Activated naive CD8-positive, alpha-beta T cell treated with anti-CD3 and anti-CD28 coated beads, Interleukin-2, amount 50 U/mL, for 24 hours (primary cell): ENCODE measurements at regions not wholly inside any gene's neighbourhood (a gene's known extent, or its start where the extent isn't known, plus 50 kb on each side); places are given as distances from the start of the nearest gene placed in this dataset.

Experiments
- ATAC-seq: fragments of 150-1000 bp; cut with Tn5 transposase; one replicate; pipeline ENCODE4 v1.10.0; 2021
- DNase-seq: peaks from one replicate; pipeline ENCODE4 v3.0.0; 2021
- H3K27ac Mint-ChIP-seq: one replicate; pipeline ENCODE4 v1.8.0; 2021; ENCODE audit warnings: mild to moderate bottlenecking, mixed read lengths
- H3K27me3 Mint-ChIP-seq: one replicate; pipeline ENCODE4 v1.8.0; 2021; ENCODE audit warnings: mixed read lengths
- H3K36me3 Mint-ChIP-seq: one replicate; pipeline ENCODE4 v1.8.0; 2021; ENCODE audit warnings: low read depth, mixed read lengths
- H3K4me1 Mint-ChIP-seq: one replicate; pipeline ENCODE4 v1.8.0; 2021; ENCODE audit warnings: mixed read lengths
- H3K4me3 Mint-ChIP-seq: one replicate; pipeline ENCODE4 v1.8.0; 2021; ENCODE audit warnings: mild to moderate bottlenecking, moderate library complexity, mixed read lengths
- H3K9me3 Mint-ChIP-seq: one replicate; pipeline ENCODE4 v1.8.0; 2021; ENCODE audit warnings: mixed read lengths

DNA sequence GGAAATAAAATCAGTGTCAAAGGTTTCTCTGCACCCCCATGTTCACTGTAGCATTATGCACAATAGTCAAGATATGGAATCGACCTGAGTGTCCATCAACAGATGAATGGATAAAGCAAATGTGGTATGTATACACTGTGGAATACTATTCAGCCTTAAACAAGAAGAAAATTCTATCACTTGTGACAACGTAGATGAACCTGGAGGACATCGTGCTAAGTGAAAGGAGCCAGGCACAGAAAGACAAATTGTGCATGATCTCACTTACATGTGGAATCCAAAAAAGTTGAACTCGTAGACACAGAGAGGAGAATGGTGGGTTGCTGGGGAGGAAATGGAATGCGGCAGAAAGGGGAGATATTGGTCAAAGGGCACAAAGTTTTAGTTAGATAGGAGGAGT lies 136.3 kb upstream of the ESR1 start:
- no peak overlapping the region for H3K4me3 Mint-ChIP-seq
- H3K4me1 Mint-ChIP-seq = peaks cover 2% of the 10 kb centered on the region
- no peaks in the 10 kb centered on the region for H3K9me3 Mint-ChIP-seq
- peaks cover 3% of the 10 kb centered on the region for H3K27me3 Mint-ChIP-seq
- ATAC-seq (no peak), DNase-seq (no peak)
- no peaks in the 10 kb centered on the region for H3K36me3 Mint-ChIP-seq
- H3K27ac Mint-ChIP-seq = no peak overlapping the region

DNA sequence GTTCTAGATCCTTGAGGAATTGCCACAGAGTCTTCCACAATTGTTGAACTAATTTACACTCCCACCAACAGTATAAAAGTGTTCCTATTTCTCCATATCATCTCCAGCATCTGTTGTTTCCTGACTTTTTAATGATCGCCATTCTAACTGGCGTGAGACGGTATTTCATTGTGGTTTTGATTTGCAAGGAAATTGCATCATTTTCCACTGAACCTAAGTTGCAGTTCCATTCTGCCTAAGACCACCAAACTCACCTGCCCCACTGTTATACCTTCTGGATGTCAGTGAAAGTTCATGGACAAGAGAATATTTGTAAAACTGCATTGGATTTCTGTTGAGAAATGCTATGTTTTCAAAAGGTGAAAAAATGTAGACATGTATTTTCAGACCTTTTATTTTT lies 132.9 kb upstream of the ESR1 start:
- H3K36me3 Mint-ChIP-seq = no peaks in the 10 kb centered on the region
- ATAC-seq (no peak), DNase-seq (no peak)
- no peaks in the 10 kb centered on the region for H3K9me3 Mint-ChIP-seq
- peaks cover 4% of the 10 kb centered on the region for H3K27me3 Mint-ChIP-seq
- H3K4me1 Mint-ChIP-seq = peaks cover 11% of the 10 kb centered on the region
- no peak overlapping the region for H3K4me3 Mint-ChIP-seq
- H3K27ac Mint-ChIP-seq = no peak overlapping the region

- DNase-seq = peak; percentile 52
- Mint-ChIP-seq H3K9me3 (no peaks in the 10 kb centered on the region), H3K4me3 (no peak overlapping the region), H3K4me1 (peaks cover 12% of the 10 kb centered on the region), H3K27me3 (peaks cover 4% of the 10 kb centered on the region), H3K27ac (no peak overlapping the region), H3K36me3 (no peaks in the 10 kb centered on the region)
- ATAC-seq = peak; percentile 55
These were observed 131.6 kb upstream of the ESR1 start for GRCh38 chr6:151675746-151676459.

DNA sequence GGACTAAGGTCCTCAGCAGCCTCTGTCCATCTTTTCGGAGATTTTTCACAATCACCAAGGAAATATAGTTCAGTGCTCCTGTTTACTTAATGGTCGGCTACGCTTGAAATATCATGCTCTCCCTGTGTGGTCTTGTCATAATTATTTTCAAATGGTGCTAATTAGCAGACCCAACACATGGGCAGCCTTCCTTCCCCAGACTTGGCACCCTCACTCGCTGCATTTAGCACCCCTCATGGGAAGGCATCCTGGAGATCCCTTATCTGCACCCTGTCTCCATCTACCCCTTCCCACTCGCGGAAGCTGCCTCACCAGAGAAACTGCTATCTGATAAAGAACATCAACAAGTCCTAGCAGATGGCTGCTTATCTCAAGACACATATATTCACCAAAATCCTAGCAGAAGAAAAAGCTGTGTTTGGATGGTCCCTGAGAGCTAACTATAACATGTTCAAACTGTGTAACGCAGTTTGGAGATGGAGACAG lies 131.0 kb upstream of the ESR1 start:
- Mint-ChIP-seq H3K4me3 (no peak overlapping the region), H3K27ac (no peak overlapping the region), H3K27me3 (peaks cover 6% of the 10 kb centered on the region), H3K4me1 (peaks cover 14% of the 10 kb centered on the region), H3K9me3 (no peaks in the 10 kb centered on the region), H3K36me3 (no peaks in the 10 kb centered on the region)
- DNase-seq (no peak), ATAC-seq (no peak)

- H3K27me3 Mint-ChIP-seq = peaks cover 11% of the 10 kb centered on the region
- ATAC-seq (no peak), DNase-seq (no peak)
- H3K36me3 Mint-ChIP-seq = no peaks in the 10 kb centered on the region
- H3K4me3 Mint-ChIP-seq = no peak overlapping the region
- H3K27ac Mint-ChIP-seq = no peak overlapping the region
- H3K9me3 Mint-ChIP-seq = no peaks in the 10 kb centered on the region
- peaks cover 21% of the 10 kb centered on the region for H3K4me1 Mint-ChIP-seq
These were observed 130.1 kb upstream of the ESR1 start for GRCh38 chr6:151677404-151677803.

- H3K4me1 Mint-ChIP-seq = peaks cover 21% of the 10 kb centered on the region
- DNase-seq = peak; percentile 22
- no peaks in the 10 kb centered on the region for H3K9me3 Mint-ChIP-seq
- H3K27ac Mint-ChIP-seq = peak overlapping the region; percentile 35
- no peak overlapping the region for H3K4me3 Mint-ChIP-seq
- H3K36me3 Mint-ChIP-seq = no peaks in the 10 kb centered on the region
- ATAC-seq = peak; percentile 77
- peaks cover 12% of the 10 kb centered on the region for H3K27me3 Mint-ChIP-seq
These were observed 128.4 kb upstream of the ESR1 start for GRCh38 chr6:151679081-151679480.

- Mint-ChIP-seq H3K4me3 (no peak overlapping the region), H3K36me3 (no peaks in the 10 kb centered on the region), H3K4me1 (peaks cover 21% of the 10 kb centered on the region), H3K27ac (peak overlapping the region; percentile 27), H3K9me3 (no peaks in the 10 kb centered on the region), H3K27me3 (peaks cover 14% of the 10 kb centered on the region)
- DNase-seq (no peak), ATAC-seq (no peak)
These were observed 127.5 kb upstream of the ESR1 start for GRCh38 chr6:151679941-151680340.

- DNase-seq (no peak), ATAC-seq (no peak)
- Mint-ChIP-seq H3K4me1 (peaks cover 19% of the 10 kb centered on the region), H3K27ac (no peak overlapping the region), H3K36me3 (no peaks in the 10 kb centered on the region), H3K4me3 (no peak overlapping the region), H3K9me3 (no peaks in the 10 kb centered on the region), H3K27me3 (peaks cover 14% of the 10 kb centered on the region)
These were observed 126.5 kb upstream of the ESR1 start for GRCh38 chr6:151680846-151681432.

DNA sequence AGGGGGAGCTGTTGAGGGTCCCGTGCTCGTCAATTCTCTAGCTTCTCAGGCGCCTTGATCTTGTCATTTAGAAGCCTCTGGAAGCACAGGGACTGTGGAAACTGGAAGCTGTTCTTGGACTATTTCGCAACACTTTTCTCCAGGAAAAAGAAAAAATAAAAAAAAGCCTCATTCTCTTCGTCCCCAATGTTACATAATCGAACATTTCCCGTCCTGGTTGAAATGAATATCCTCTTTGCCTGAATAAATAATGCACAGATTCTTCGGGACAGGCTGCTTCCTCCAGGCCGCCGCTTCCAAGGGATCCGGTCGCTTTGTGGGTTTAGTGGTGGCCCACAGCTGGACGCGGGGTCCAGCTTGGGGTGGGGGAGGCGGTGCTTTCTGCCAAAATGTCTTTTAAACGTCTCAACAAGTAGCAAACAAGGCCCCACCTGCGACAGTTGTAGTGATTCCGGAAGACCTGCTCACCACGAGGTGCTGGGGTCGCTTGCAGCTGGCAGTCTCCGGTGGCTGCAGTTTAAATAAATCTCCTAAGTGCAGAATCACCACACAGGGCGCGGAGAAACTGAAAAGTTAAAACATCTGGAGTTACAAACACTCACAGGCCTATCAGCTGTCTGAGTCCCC lies 125.9 kb upstream of the ESR1 start:
- Mint-ChIP-seq H3K9me3 (no peaks in the 10 kb centered on the region), H3K4me3 (peak overlapping the region; percentile 10), H3K4me1 (peaks cover 19% of the 10 kb centered on the region), H3K27me3 (peaks cover 13% of the 10 kb centered on the region), H3K27ac (no peak overlapping the region), H3K36me3 (no peaks in the 10 kb centered on the region)
- DNase-seq (no peak), ATAC-seq (no peak)

DNA sequence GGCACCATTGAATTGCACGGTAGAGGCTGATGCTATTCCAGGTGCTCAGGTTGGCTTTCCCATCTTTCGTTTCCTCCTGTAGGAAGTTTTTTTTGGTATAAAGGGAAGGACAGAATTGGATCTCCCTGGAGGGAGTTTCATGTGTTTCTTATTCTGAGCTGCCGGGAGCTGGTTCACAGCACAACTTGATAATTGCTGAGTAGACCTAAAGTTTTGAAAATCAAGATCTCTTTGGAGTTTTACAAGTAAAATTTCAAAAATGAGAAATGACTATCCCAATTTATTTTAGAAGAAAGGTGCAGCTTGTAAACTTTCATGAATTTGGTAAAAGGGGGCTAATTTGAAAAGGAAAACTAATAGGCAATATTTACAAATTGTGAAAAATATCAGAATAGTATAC lies 125.2 kb upstream of the ESR1 start:
- DNase-seq (no peak), ATAC-seq (no peak)
- no peak overlapping the region for H3K4me3 Mint-ChIP-seq
- no peaks in the 10 kb centered on the region for H3K36me3 Mint-ChIP-seq
- no peaks in the 10 kb centered on the region for H3K9me3 Mint-ChIP-seq
- H3K27ac Mint-ChIP-seq = no peak overlapping the region
- H3K4me1 Mint-ChIP-seq = peaks cover 19% of the 10 kb centered on the region
- H3K27me3 Mint-ChIP-seq = peaks cover 10% of the 10 kb centered on the region

- H3K4me3 Mint-ChIP-seq = no peak overlapping the region
- no peak overlapping the region for H3K27ac Mint-ChIP-seq
- no peaks in the 10 kb centered on the region for H3K36me3 Mint-ChIP-seq
- ATAC-seq = no peak
- H3K4me1 Mint-ChIP-seq = peaks cover 19% of the 10 kb centered on the region
- peaks cover 10% of the 10 kb centered on the region for H3K27me3 Mint-ChIP-seq
- no peak for DNase-seq
- H3K9me3 Mint-ChIP-seq = no peaks in the 10 kb centered on the region
These were observed 124.6 kb upstream of the ESR1 start for GRCh38 chr6:151682922-151683321.

- Mint-ChIP-seq H3K27me3 (peaks cover 10% of the 10 kb centered on the region), H3K4me1 (peaks cover 19% of the 10 kb centered on the region), H3K36me3 (no peaks in the 10 kb centered on the region), H3K9me3 (no peaks in the 10 kb centered on the region), H3K4me3 (no peak overlapping the region), H3K27ac (no peak overlapping the region)
- ATAC-seq (no peak), DNase-seq (no peak)
These were observed 124.1 kb upstream of the ESR1 start for GRCh38 chr6:151683381-151683780.

GRCh38 chr6:151689499-151690201 lies 117.8 kb upstream of the ESR1 start:
- ATAC-seq (no peak), DNase-seq (no peak)
- no peak overlapping the region for H3K4me3 Mint-ChIP-seq
- H3K9me3 Mint-ChIP-seq = no peaks in the 10 kb centered on the region
- peaks cover 22% of the 10 kb centered on the region for H3K4me1 Mint-ChIP-seq
- no peak overlapping the region for H3K27ac Mint-ChIP-seq
- H3K36me3 Mint-ChIP-seq = no peaks in the 10 kb centered on the region
- H3K27me3 Mint-ChIP-seq = no peaks in the 10 kb centered on the region

DNA sequence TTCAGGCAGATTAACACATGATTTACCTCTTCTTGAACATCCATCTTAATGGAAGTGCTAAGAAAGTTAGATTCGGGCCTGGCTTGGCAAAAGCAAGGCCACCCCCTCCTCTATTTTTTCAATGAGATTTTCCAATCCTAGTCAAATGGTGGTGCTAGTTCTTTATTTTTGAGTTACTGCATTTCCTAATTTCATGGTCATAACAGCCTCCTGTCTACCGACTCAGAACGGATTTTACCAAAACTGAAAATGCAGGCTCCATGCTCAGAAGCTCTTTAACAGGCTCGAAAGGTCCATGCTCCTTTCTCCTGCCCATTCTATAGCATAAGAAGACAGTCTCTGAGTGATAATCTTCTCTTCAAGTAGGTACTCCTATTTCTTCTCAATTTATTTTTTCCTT lies 117.2 kb upstream of the ESR1 start:
- Mint-ChIP-seq H3K27ac (peak overlapping the region; percentile 79), H3K4me1 (peaks cover 22% of the 10 kb centered on the region), H3K4me3 (peak overlapping the region; percentile 73), H3K36me3 (no peaks in the 10 kb centered on the region), H3K27me3 (no peaks in the 10 kb centered on the region), H3K9me3 (no peaks in the 10 kb centered on the region)
- peak; percentile 16 for ATAC-seq
- no peak for DNase-seq
